Heart left ventricle (tissue), 13 donors: ENCODE measurements at regions not wholly inside any gene's neighbourhood (a gene's known extent, or its start where the extent isn't known, plus 50 kb on each side); places are given as distances from the start of the nearest gene placed in this dataset.

Source experiments
- POLR2A ChIP-seq, 2 donors: fragments of 450-650 bp; IDR thresholded peaks; one replicate each; pipeline ENCODE4 v1.6.1; 2017; ENCODE audit warnings: antibody characterized with exemption in 2 of 2, mild to moderate bottlenecking in 2 of 2, moderate library complexity in 2 of 2
- TF ChIP-seq, protein P1 (sequence below), 12 donors: fragments of 200-600 bp; sonication (generic) in 4 of 12; IDR thresholded peaks; one replicate each; pipeline versions ENCODE4 v1.5.0 to v1.8.0; 2018 to 2022; ENCODE audit warnings: antibody characterized with exemption in 12 of 12, mild to moderate bottlenecking in 5 of 12
- donor health status: ischemic (EF 13 %, LVEDD 7.1; RV severe dilation, severe dysfunction).
- donor health status: DM: no; HTN: yes; CAD: no.
- donor health status: DM: no; HTN: no; CAD: no.
- donor health status: ischemic (EF 25% LVEDD 6.9; RV normal size, moderate dysfunction).
- donor health status: ischemic (EF 25% LVEDD 5.7; RV mildly dilated, moderate dysfunction).
- donor health status: ischemic (EF 35%, LVEDD 5.7; RV mildly dilated, moderate dysfunction).
- donor health status: nonischemic (EF 11% LVEDD 7.7; RV severe dilation, severe dysfunction).
- donor health status: DM: yes; HTN: yes; CAD: no.
- donor health status: PGD.
- donor health status: ischemic (EF 29% LVEDD 5.4; RV normal size, mild dysfunction).
- donor health status: nonischemic (EF 23%, LVEDD 6.1; RV moderate dilation, normal function).

DNA sequence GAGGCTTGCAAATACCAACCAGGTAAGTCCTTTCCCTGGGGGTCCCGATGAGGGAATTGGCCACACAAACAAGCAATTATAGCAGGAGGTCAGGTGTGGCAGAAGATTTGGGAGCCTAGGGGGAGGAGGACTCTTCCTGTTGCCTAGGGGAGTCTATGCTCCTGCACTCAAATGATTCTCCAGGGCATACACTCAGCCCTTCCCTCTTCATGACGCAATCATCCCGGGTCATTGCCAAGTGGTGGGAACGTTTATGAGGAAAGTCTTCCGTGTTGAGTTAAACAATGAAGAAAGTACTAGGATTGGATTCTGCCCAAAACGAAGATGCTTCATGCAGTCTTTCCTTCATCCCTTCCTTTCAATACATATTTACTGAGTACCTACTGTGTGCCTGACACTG is 186.5 kb upstream of the TSHZ2 start:
- TF ChIP-seq, protein P1, sequence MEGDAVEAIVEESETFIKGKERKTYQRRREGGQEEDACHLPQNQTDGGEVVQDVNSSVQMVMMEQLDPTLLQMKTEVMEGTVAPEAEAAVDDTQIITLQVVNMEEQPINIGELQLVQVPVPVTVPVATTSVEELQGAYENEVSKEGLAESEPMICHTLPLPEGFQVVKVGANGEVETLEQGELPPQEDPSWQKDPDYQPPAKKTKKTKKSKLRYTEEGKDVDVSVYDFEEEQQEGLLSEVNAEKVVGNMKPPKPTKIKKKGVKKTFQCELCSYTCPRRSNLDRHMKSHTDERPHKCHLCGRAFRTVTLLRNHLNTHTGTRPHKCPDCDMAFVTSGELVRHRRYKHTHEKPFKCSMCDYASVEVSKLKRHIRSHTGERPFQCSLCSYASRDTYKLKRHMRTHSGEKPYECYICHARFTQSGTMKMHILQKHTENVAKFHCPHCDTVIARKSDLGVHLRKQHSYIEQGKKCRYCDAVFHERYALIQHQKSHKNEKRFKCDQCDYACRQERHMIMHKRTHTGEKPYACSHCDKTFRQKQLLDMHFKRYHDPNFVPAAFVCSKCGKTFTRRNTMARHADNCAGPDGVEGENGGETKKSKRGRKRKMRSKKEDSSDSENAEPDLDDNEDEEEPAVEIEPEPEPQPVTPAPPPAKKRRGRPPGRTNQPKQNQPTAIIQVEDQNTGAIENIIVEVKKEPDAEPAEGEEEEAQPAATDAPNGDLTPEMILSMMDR (IDR thresholded peaks at IDR 0.05) = no peak
- TF ChIP-seq POLR2A (IDR thresholded peaks at IDR 0.05) = no peak
